Fibroblast of villous mesenchyme (primary cell): ENCODE measurements at regions not wholly inside any gene's neighbourhood (a gene's known extent, or its start where the extent isn't known, plus 50 kb on each side); places are given as distances from the start of the nearest gene placed in this dataset.

Experiments used
- DNase-seq: peaks from one replicate; pipeline ENCODE4 v3.0.0-alpha.2; 2010; ENCODE audit warnings: low read depth
- H3K4me3 ChIP-seq: 2 replicates; pipeline ENCODE4 v1.5.1; 2011; ENCODE audit warnings: low read depth, mild to moderate bottlenecking, low read length
- TF ChIP-seq, protein P1 (sequence below): IDR thresholded peaks from 2 replicates; pipeline ENCODE4 v1.5.1; 2012; ENCODE audit warnings: low read depth, mild to moderate bottlenecking, low read length; ENCODE audit not compliant: insufficient read depth

DNA sequence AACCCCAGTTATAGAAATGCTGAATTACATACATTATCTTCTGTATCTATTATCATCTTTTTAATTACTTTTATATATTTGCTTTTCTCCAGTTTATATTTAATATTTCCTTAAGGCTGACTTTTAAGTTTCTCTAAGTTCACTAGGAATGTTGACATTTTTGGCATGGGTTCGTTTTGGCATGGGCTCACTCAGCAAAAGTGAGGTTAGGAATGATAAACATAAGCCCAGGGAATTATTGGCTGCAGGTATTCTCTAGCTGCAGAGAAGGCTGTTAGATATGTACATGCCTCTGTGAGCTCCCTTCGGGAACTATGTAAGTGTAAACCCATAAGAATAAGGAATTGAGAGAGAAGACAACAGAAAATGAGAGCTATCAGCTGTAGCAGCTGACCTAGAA is 63.6 kb upstream of the RAB18 start:
- no peak overlapping the region for H3K4me3 ChIP-seq
- TF ChIP-seq, protein P1, sequence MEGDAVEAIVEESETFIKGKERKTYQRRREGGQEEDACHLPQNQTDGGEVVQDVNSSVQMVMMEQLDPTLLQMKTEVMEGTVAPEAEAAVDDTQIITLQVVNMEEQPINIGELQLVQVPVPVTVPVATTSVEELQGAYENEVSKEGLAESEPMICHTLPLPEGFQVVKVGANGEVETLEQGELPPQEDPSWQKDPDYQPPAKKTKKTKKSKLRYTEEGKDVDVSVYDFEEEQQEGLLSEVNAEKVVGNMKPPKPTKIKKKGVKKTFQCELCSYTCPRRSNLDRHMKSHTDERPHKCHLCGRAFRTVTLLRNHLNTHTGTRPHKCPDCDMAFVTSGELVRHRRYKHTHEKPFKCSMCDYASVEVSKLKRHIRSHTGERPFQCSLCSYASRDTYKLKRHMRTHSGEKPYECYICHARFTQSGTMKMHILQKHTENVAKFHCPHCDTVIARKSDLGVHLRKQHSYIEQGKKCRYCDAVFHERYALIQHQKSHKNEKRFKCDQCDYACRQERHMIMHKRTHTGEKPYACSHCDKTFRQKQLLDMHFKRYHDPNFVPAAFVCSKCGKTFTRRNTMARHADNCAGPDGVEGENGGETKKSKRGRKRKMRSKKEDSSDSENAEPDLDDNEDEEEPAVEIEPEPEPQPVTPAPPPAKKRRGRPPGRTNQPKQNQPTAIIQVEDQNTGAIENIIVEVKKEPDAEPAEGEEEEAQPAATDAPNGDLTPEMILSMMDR = no peak
- DNase-seq = no peak

DNA sequence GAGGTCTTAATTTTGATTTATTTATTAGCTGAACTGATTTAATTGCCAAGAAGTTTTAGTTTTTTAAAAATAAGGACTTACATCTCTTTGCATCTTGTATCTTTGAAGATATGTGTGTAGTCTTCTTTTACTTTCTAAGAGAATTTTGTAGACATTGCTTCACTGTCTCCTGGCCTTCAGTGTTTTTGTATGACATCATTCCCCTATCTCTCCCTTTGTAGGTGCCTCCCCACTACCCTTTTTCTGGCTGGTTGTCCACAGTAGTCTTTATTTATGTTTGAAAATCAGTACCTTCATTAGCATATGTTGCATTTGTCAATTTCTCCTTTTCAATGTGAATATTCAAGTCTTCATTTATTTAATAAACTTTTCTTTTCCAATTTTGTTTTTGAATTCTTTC is 64.1 kb upstream of the RAB18 start:
- H3K4me3 ChIP-seq = no peak overlapping the region
- TF ChIP-seq, protein P1 = no peak
- DNase-seq = no peak

DNA sequence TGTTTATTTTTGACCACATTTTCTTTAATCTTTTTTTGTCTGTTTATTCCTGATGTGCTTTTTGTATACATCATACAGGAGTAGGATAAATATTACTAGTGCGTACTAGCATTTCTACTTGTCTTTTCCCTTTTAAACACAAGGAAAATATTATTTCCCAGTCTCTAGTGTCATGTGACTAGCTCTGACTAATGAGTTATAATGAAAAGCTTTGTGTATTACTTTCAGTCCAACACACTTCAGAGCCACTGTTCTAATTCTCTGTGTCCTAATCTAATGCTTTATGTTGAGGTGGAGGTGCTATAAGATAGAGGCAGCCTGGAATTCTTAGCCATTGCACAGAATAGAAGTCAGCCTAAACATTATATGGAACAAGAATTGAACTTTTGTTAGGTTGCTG is 65.0 kb upstream of the RAB18 start:
- no peak for DNase-seq

DNA sequence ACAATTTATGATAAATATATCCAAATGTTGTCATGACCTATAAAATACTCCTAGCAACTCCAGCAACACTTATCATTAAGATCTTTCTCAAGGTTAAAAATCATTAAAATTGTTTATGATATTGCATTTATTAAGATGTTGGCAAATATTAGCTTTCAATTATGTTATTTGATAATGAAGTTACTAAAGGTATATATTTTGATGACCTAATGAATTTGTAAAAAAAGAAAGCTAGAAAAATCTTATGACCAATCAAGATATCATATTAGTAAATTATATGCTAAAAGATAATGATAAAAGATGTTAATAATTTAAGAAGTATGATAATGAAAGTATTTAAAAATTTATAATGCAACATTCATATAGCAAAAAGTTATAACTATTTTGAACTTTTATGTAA is 66.3 kb upstream of the RAB18 start:
- H3K4me3 ChIP-seq = no peak overlapping the region
- DNase-seq = no peak
- TF ChIP-seq, protein P1 = no peak

More for the DNA sequence above, 65.0 kb upstream of the RAB18 start:
- no peak overlapping the region for H3K4me3 ChIP-seq
- TF ChIP-seq, protein P1 = no peak

DNA sequence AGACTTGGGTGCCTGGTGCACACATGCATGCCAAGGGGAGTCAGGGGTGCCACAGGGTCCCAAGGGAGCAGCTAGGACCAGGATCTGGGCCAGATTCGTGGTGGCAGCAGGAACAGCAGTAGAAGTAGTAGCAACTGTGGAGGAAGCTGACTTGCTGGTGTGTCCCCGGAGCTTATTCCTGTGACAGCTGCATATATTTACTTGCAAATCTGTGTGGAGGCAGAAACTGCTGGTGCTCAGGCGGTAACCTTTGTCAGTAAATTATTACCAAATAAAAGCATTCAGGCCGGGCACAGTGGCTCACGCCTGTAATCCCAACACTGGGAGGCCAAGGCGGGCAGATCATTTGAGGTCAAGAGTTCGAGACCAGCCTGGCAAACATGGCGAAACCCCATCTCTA is 67.4 kb upstream of the RAB18 start:
- no peak for DNase-seq
- TF ChIP-seq, protein P1 = no peak
- no peak overlapping the region for H3K4me3 ChIP-seq

DNA sequence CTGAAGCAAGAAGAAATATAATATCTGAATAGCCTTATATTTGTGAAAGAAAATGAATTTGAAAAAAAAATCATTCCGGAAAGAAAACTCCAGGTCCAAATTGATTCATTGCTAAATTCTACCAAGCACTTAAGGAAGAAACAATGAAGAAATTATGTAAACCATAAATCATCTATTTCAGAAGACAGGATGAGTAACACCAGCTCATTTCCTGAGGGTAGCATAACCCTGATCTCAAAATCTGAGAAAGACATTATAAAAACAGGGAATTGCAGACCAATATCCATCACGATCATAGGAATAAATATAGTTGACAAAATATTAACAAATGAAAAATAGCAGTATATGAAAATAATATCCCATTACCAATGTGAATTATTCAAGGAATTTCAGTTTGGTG is 70.1 kb upstream of the RAB18 start:
- no peak for DNase-seq
- TF ChIP-seq, protein P1 = no peak
- no peak overlapping the region for H3K4me3 ChIP-seq

DNA sequence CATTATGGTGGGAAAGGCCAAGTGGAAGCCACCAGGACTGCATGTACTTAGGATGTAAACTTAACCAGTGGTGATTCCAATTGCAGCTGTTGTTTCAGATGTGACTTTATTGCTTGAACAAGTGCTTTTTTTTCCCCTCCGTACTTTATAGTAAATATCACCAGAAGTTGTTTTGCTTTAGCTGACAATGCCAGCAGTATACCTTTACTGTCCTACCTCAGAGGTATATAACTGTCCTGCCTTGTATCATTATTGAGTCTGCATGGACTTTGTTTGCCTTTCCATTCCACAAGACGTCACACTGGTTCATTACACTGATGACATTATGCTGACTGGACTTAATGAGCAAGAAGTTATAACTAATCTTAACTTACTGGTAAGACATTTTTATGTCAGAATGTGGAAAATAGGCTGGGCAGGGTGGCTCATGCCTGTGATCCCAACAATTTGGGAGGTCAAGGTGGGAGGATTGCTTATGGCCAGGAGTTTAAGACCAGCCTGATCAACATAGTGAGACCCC is 77.1 kb upstream of the RAB18 start:
- no peak overlapping the region for H3K4me3 ChIP-seq
- TF ChIP-seq, protein P1 = no peak
- no peak for DNase-seq
